Fibroblast of the aortic adventitia (primary cell): ENCODE measurements at regions not wholly inside any gene's neighbourhood (a gene's known extent, or its start where the extent isn't known, plus 50 kb on each side); places are given as distances from the start of the nearest gene placed in this dataset.

Source experiments
- DNase-seq: peaks from one replicate; pipeline ENCODE4 v3.0.0-alpha.2; 2010; ENCODE audit warnings: low read depth
- H3K4me3 ChIP-seq: 2 replicates; pipeline ENCODE4 v1.5.1; 2011; ENCODE audit warnings: low read depth, mild to moderate bottlenecking, control low read depth, low read length, moderate library complexity
- CTCF ChIP-seq: IDR thresholded peaks from 2 replicates; pipeline ENCODE4 v1.5.1; 2011; ENCODE audit warnings: mild to moderate bottlenecking, low read length, control low read depth, inconsistent platforms; ENCODE audit not compliant: insufficient read depth

GRCh38 chr6:115708850-115709249 is 351.8 kb downstream of the FRK start:
- no peak for TF ChIP-seq CTCF
- no peak for DNase-seq
- H3K4me3 ChIP-seq: no peak overlapping the region

GRCh38 chr6:115706981-115707380 is 353.7 kb downstream of the FRK start:
- no peak for TF ChIP-seq CTCF
- no peak for DNase-seq
- H3K4me3 ChIP-seq: no peak overlapping the region

GRCh38 chr6:115706324-115706723 is 354.4 kb downstream of the FRK start:
- TF ChIP-seq CTCF: no peak
- no peak overlapping the region for H3K4me3 ChIP-seq
- no peak for DNase-seq

- no peak for DNase-seq
- no peak for TF ChIP-seq CTCF
- H3K4me3 ChIP-seq: no peak overlapping the region
Observed at GRCh38 chr6:115704028-115704427, 356.7 kb downstream of the FRK start.

- no peak overlapping the region for H3K4me3 ChIP-seq
- no peak for DNase-seq
- no peak for TF ChIP-seq CTCF
Observed at GRCh38 chr6:115691433-115691832, 369.3 kb downstream of the FRK start.

GRCh38 chr6:115690854-115691253 is 369.8 kb downstream of the FRK start:
- no peak for DNase-seq
- TF ChIP-seq CTCF: no peak
- H3K4me3 ChIP-seq: no peak overlapping the region

GRCh38 chr6:115681978-115682775 is 378.5 kb downstream of the FRK start:
- TF ChIP-seq CTCF: no peak
- H3K4me3 ChIP-seq: no peak overlapping the region
- no peak for DNase-seq
